Left kidney (tissue), 1 donor: ENCODE measurements at regions not wholly inside any gene's neighbourhood (a gene's known extent, or its start where the extent isn't known, plus 50 kb on each side); places are given as distances from the start of the nearest gene placed in this dataset.
A peak's percentile ranks its signal among the peaks of the same experiment; 100 is the strongest.
"Not testable (repeated sequence)": the region's sequence is repeated elsewhere in the genome, so short reads cannot be mapped to it uniquely, and the experiment has no call there.

ENCODE experiments used
- DNase-seq: peaks from one replicate; pipeline ENCODE4 v3.0.0-alpha.2; 2013

DNA sequence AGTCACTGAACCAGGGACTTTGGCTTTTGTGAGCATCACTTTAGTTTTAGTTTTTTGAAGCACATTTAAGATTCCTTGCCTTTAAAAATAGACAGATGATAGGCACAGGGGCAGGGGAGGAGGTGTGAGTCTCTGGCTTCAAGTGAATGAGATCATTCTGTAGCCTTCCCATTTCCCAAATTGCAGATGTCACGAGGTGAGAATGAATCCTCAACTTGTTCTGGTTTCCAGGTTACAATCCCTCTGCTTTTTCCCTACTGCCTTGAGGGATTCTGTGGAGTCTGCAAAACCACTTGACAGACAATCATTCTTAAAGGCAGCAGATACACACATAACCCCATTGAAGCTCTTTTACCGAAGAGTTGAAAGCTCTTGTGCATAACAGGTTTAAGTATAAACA is 332.4 kb downstream of the DMAC1 start:
- no peak for DNase-seq

DNA sequence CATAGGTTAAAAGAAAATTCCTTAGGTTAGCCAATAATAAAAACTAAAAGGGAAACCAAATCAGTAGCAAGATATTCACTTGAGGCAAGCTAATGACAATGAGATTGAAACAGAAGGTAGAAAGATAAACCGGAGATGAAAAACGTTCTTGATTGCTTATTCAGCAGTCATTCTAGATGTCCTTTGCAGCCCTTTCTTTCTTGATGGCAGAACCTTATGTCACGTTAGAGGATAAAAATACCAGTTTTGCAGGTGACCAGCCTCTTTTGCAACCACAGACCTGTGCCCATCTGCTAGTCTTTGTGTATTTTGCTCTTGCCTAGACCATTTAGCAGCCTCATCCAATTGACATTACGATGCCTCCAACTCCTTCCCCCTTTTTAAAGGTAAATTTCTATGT is 337.8 kb downstream of the DMAC1 start:
- no peak for DNase-seq

DNA sequence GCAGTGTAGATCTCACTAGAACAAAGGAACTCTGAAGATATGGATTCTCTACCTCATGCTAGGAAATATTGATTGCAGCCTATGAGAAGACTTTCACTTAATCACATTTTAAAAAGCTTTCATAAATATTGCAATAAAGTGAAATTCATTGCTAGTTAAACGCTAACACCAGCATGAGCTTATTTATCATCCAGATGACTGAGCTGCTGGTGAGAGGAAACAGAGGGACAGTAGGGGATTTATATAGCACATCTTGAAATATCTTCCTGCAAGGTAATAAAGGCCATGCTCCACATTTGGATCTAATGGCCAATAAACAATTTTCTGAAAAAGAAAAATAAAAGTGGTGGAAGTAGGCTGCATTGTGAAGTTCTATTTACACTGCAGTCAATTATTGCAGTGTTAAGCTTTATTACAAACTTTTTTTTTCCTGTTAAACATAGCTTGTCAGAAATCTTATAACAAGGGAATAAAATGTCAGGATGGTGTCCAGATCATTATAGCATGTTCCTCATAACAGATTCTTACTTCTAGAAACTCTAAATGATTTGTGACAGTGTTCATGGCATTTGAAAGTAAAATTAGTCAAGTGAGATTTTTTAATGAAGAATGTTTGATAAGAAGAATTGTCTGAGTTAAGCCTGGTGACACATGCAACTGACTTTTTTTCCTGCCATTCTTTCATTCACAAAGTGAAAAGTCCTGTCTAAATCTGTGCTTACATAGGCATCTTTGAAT is 342.6 kb downstream of the DMAC1 start:
- no peak for DNase-seq

DNA sequence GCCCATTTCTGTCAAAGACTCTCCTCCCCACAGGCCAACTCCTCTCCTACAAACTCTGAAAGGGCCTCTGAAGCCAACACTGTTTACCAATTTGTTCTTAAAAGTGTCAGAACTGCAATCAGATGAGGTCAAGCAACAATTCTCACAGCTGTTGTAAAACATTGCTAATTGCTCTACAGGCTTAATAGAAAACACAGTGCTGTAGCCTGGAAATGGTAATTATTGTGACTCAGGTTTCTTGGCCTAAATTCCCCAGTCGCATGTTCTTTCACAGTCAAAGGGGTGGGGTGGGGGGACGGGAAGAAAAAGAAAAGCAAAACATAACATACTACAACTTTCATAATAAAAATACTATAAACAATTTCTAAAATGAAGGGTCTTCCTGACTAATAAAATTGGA is 343.2 kb downstream of the DMAC1 start:
- no peak for DNase-seq

DNA sequence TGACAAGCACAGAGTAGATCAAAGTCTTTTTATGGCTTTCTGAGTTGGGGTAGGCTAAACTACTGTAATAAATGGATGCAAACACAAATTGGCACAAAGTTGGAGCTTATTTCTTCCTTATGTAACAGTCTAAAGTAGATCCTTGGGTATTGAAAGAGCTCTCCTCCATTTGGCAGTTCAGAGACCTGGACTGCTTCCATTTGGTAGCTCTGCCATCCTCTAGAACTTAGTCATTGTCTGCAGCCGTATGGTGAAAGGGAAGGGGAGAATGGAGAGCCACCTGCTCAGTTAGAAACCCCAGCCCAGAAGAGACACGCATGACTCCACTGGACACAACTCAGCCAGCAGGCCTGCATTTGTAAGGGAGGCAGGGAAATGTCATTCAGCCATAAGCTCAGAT is 345.0 kb downstream of the DMAC1 start:
- no peak for DNase-seq

DNA sequence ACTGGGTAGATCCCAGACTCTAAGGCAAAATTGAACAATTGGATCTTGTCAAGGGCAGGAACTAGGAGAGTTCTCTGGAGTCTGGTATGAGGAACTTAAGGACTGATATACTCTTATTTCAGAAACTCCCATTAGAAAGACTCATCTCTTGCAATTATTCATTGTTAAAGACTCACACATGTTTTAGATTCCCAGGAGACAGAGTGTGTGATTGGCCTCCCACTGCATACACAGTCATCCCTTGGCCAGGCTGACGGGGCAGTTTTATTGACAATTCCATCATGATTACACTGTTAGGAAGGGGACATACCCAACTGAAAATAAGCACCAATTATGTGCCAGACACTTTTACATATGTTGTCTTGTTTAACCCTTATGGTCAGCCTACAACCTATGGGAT is 347.2 kb downstream of the DMAC1 start:
- no peak for DNase-seq

DNA sequence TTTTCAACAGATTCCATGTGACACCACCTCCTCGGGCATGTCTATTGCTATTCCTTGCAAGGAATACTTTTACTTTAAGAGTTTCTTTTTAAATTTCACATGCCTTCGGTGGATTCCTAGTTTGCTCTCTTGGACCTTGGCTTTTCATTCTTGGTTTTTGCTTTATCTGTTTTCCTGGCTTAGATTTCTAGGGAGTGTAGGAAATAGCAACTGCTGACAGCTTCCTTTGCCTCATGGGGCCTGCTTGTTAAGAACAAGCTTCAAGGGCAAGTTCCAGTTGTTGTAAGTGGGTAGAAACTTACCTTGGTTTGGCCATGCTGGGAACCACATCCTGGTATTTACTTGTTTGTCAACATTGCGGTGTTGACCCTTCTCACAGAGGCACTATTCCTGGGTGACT is 348.5 kb downstream of the DMAC1 start:
- no peak for DNase-seq

DNA sequence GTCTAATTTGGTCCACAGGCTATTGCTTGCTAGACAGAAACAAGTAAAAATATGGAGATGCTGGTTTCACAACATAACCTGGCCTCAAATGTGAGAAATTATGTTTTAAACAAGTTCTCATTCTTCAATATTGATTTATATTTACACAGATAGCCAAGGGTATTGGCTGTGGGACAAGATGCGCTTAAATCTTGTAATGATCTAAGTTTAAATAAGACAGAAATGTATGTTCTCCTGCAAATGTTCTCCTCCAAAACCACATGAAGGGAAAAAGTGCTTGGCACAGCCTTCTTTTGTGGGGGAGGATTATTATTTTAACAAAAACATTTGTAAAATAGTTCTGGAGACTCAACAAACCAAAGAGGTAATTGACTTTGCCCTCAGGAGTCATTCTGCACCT is 356.0 kb downstream of the DMAC1 start:
- no peak for DNase-seq

DNA sequence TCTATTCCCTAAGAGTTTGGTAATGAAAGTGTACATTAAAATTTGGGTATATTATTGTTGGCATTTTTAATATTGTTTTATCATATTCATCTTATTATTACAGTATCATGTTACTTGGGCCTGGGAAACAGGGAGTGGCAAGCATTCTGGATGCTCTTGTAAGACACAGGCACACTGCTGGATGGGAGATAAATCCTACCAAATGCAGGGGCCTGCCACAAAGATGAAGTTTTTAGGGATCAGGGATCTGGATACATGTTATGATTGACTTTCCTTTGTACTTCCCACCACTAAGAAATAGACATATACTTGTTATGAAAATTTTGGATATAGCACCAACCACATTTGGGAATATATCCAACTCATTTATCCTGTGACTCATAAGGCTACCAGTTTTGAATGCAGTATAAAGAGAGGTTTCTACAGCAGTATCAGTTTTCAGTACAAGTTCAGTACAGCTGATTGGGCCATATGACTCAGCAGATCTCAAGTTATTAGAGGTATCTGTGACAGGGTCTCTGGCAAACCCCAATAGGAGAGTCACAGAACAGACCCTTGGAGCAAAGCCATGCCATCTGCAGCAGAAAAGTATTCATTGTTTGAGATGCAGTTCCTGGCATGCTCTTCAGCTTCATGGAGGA is 360.1 kb downstream of the DMAC1 start:
- DNase-seq = no peak

DNA sequence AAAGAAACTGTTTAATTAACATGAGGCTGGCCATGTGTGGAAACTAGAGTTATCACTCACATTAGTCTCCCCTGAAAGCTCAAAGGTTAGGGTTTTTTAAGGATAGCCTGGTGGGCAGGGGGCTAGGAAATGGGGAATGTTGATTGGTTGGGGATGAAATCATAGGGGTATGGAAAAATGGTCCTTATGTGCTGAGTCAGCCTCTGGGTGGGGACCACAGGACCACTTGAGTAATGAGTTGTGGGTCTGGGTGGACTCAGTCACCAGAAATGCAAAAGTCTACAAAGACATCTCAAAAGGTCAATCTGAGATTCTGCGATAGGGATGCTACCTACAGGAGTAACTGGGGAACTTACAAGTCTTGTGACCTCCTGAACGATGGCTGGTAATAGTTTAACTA is 362.8 kb downstream of the DMAC1 start:
- DNase-seq = no peak

DNA sequence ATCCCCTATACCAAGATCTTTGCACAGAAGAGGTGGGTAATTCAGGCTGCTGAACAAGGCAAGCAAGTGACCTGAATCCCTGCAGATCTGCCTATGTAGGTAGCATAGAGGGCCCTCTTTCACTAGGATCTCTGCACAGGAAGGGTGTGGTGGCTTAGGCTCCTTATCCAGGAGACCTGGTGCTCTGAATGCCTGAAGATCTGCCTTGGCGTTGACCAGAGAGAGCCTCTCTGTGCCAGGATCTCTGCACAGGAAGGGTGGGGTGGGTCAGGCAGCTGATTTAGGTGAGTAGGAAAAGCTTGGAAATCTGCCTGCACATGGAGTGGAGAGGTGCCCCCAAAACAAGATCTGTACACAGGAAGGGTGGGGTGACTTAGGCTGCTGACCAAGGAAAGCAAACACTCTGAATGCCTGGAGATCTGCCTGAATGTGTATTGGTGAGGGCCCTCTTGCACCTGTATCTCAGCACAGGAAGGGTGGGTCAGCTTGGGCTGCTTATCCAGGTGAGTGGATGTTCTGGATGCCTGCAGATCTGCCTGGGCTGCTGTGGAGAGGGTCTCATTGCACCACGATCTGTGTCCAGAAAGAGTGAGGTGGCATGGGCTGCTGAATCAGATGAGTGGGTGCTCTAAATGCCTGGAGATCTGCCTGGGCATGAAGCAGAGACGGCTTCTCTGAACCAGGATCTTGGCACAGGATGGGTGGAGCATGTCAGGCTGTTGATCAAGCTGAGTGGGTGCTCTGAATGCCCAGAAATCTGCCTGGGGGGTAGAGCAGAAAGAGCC is 365.9 kb downstream of the DMAC1 start:
- no peak for DNase-seq

DNA sequence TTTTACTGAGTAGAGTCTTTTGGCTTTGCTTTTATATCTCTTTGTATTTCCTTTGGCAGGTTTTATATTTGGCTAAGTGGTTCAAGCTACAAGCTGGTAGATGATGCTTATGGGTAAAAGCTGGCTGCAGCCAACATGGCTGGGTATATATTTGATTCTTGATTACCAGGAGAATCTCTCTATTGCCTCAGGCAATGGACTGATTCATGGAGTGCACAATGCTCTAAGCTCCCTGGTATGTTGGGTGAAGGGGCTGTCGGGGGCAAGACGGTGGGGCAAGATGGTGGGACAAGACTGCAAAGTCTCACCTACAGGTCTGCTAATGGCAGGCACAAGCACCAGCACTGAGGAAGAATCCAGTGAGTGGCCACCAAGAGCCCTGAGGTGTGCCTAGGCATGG is 366.6 kb downstream of the DMAC1 start:
- no peak for DNase-seq

DNA sequence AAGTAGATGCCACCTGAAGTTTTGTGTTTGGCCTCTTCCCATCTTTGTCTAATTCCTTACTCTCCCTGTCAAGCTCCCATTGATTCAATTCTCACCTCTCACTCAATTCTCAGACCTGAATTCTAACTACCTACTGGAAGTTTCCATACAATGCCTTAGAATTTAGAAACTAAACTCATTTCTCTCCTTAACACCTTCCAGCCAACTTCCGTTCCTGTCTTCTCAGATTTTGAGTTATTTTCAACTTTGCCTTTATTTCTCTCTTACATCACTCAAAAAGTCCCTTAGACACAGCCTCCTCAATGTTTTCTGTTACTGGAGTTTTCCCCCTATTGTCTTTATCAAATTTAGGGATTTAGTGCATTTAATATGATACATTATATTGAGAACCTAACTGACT is 382.2 kb downstream of the DMAC1 start:
- not testable (repeated sequence) for DNase-seq

DNA sequence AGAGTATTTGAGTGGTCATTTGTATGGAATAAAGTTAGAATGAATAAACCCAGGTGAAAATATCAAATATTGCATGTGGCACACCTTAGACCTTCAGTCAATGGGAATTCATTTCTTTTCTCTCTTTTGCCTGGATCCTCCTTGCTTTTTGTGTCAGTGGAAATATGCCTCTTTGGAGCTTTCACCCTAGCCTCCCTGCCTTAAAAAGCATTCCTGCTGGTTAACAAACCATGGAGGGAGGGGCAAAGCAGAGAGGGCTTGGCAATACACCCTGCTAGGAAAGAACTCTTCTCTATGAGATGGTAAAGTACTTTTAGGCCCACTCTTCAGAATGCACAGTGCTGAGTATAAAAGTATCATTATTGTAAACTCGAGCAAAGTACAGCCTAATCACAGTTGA is 383.7 kb downstream of the DMAC1 start:
- DNase-seq = no peak

DNA sequence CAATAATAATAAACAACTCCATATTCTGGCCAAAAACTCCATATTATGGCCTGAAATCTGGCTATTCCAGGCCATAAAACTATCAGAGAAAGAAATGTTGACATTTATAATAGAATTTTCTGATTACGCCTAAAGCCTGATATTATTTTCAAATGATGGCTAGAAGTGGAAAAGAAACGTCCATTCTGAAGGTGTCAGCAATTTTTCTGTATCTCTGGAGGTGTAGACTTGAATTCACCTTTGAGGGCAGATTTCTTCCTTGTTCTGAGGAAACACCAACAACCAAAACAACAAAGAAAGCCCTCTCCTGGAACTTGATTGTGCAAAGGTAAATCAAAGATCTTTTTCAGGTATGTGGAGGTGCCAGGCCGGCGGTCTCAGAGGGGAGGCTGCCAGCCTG is 390.7 kb downstream of the DMAC1 start:
- DNase-seq = no peak

DNA sequence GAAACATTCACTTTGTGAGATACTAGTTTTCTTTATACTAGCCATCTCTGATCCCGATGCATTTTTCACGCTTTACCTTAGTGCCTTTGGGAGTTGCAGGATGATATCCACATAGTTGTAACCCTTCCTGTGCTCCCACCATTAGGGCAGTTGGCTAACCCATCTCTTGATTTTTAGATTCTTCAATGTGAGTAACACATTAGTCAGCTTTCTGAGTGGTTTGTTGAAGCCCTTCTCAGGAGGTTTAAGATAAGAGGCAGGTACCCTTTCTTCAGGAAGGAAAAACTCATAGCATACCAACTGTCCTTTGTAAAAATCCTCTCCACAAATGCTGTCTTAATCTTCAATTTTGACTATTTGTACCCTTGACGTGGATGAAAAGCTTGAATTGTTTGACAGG is 392.3 kb downstream of the DMAC1 start:
- DNase-seq = no peak

DNA sequence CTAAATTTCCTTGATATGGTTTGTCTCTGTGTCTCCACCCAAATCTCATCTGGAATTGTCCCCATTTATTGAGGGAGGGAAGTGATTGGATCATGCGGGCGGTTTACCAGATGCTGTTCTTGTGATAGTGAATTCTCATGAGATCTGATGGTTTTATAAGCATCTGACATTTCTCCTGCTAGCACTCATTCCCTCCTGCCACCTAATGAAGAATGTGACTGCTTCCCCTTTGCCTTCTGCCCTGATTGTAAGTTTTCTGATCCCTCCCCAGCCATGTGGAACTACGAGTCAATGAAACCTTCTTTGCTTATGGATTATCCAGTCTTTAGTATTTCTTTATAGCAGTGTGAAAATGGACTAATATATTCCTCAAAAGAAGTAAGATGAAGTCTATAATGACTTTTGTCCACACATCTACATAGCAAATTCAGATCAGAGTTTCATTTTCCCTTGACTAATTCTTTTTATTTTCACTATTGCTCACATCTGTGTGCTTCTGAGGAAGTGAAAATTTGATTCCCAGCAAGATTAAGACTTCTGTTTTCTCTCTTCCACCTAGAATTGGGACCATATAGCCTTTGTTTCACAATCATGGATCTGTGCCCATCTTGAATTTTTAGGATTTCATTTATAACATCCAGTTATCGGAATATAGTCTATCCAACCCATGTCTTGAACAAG is 393.5 kb downstream of the DMAC1 start:
- DNase-seq = no peak

DNA sequence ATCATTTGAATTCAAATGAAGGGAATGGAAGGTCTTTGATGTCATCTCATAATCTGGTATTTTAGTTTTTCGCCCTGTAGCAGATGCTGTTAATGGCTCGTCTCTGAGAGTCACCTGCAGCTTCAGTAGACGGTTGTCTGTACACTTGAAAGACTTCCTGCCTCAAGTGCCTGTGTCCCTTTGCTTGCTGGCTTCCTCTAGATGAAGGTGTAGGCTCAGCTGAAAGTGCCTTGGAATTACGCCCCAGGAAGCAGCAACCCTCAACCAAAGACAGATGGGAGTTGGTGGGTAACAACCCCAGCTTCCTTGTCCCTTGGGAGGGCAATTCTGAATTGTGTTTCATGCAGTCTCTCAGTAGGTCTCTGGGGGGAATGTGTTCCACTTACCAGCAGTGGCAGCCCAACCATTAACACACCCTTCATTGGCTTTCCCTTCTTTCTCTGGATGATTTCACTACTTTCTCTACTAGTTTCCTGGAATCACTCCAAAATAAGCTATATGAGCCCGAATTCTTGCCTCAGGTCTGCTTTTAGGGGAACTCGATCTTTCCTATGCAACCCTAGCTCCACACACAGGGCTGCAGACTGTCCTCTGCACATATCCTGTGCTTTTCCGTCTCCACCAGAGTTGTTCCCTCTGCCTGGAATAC is 395.6 kb downstream of the DMAC1 start:
- no peak for DNase-seq

DNA sequence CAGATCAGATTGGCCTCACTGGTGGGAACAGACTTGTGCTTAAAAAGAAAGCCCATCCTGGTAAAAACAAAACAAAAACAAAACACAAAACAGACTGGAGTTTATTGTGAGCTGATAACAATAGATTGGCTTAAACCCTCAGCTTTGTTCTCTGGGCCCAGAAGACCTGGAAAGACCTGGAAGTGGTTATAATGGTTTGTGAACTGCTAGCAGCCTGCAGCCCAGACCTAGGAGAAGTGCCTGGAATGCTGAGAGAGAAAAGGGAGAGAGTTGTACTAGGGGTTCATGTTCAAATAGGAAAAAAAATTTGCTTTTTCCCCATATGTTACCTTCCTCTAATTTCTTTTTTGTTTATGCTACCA is 396.6 kb downstream of the DMAC1 start:
- DNase-seq = no peak

DNA sequence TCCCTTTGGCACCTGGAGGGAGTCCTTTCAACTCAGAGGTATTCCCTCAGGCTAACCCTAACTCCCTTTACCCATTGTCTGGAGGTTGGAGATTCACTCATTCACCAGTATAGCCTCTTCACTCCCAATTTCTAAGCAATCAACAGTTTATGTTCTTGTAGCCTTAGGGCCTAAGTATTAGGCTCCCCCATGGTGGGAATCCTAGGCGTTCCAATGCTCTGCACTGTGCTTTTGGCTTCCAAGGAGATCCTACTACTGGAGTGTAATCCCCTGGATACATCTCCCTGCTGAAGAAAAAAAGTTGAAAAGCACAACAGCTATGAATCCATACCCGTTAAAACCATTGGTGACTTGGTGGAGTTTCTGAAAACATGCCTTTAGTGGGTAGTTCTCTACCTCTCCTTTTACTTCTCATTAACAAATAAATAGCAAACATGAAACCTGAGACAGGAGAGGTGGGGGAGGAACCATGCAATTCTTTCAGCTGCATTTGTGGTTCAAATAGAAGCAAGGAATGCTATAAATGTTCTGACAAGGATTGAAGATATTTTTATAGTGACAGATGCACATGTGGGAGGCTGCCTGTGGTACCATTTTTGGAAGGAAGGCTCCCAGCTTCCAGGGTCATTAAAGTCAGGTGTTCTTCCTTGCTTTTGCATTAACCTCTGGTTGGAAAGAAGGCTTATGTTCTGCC is 397.1 kb downstream of the DMAC1 start:
- DNase-seq = peak; percentile 60

DNA sequence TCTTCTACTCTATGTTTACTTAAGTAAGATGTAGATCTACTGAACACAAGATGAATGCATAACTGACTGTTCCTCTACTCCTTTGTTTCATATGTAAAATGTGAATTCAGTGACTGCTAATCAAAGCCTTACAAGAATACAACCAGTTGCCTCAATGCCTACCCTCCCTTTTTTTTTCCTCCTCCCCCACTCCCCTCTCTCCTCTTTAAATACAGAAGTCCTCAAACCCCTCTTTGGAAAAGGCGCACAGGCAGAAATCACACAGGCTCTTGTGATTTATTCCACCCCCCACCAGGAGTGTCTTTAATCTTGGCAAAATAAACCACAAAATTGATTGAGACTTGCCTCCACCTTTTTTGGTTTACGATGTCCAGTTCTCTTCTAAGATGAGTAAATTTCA is 398.5 kb downstream of the DMAC1 start:
- DNase-seq = no peak
